ENCODE measurements at regions not wholly inside any gene's neighbourhood (a gene's known extent, or its start where the extent isn't known, plus 50 kb on each side); places are given as distances from the start of the nearest gene placed in this dataset.

DNA sequence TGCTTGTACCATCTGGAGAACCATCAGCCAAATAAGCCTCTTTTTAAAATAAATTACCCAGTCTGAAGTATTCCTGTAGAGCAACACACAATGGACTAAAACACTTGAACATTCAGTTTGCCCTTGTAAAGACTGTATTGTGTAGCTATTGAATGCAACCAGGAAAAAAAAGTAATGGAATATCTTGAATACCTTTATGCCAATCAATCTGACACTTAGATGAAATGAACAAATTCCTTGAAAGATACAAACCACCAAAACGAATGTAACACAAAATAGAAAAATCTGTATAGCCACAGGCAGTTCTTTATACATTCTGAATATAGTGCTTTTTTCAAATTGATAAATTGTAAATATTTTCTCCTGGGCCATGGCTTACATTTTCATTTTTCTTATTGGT lies 63.3 kb upstream of the KCNJ16 start:
- no peak overlapping the region for H3K9ac ChIP-seq (ENCODE audit: insufficient read length)
- DNase-seq (ENCODE audit: low read depth, low spot score) = no peak
- no peak overlapping the region for H3K4me3 ChIP-seq
- no peaks in the 10 kb centered on the region for H3K9me3 ChIP-seq (ENCODE audit: low read depth, low read length)
- TF ChIP-seq FOXP2 (optimal IDR thresholded peaks at IDR 0.05; ENCODE audit: control extremely low read depth, extremely low read length, insufficient read depth) = no peak
- no peak for TF ChIP-seq EZH2 (IDR thresholded peaks at IDR 0.05)
- TF ChIP-seq POLR2AphosphoS5 (IDR thresholded peaks at IDR 0.05; ENCODE audit: borderline replicate concordance, low read depth, low read length) = no peak
- no peak overlapping the region for H3K27ac ChIP-seq
- no peaks in the 10 kb centered on the region for H3K36me3 ChIP-seq (ENCODE audit: insufficient read depth, low read length)

DNA sequence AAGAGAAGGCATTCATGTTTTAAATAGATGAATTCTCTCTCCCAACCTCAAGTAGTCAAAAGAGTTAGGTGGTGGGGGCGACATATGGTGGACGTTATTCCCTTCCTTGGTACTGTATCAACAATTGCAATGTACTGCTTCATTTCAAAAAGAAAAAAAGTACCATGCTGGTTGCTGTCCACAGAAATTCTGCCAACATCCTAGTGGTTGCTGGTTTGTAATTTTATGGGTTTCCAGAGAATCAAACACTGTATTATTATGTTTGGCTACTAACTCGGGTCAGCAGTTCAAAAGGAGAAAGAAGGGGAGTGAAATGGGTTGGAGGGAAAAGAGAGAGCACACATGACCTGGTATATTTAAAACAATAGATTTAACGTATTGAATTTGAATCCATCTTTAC lies 61.1 kb upstream of the KCNJ16 start:
- DNase-seq (ENCODE audit: low read depth, low spot score) = no peak
- H3K4me3 ChIP-seq = no peak overlapping the region
- TF ChIP-seq FOXP2 (optimal IDR thresholded peaks at IDR 0.05; ENCODE audit: control extremely low read depth, extremely low read length, insufficient read depth) = no peak
- no peaks in the 10 kb centered on the region for H3K36me3 ChIP-seq (ENCODE audit: insufficient read depth, low read length)
- no peak overlapping the region for H3K9ac ChIP-seq (ENCODE audit: insufficient read length)
- no peak overlapping the region for H3K27ac ChIP-seq
- no peaks in the 10 kb centered on the region for H3K9me3 ChIP-seq (ENCODE audit: low read depth, low read length)

DNA sequence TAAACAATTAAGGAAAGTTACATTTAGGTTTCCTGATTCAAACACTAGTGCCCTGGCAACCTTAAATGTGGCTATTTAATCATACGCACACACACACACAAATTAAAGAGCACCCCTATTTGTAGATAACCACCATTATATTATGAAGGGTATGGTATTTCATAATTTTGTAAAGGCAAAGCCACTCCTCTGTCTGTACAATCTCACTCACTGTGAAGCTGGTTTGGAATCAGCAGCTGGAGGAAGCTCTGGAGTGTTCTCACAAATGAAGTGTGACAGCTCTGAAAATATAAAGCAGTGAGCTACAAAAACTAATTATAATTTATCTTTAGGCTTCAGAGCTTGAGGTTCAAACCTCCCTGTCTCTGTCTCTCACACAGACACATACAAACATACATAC lies 57.9 kb upstream of the KCNJ16 start:
- no peaks in the 10 kb centered on the region for H3K9me3 ChIP-seq (ENCODE audit: low read depth, low read length)
- no peak for DNase-seq (ENCODE audit: low read depth, low spot score)
- no peak overlapping the region for H3K9ac ChIP-seq (ENCODE audit: insufficient read length)
- H3K27ac ChIP-seq = no peak overlapping the region
- no peak for TF ChIP-seq POLR2AphosphoS5 (IDR thresholded peaks at IDR 0.05; ENCODE audit: borderline replicate concordance, low read depth, low read length)
- TF ChIP-seq FOXP2 (optimal IDR thresholded peaks at IDR 0.05; ENCODE audit: control extremely low read depth, extremely low read length, insufficient read depth) = no peak
- TF ChIP-seq EZH2 (IDR thresholded peaks at IDR 0.05) = no peak
- no peaks in the 10 kb centered on the region for H3K36me3 ChIP-seq (ENCODE audit: insufficient read depth, low read length)
- H3K4me3 ChIP-seq = no peak overlapping the region

DNA sequence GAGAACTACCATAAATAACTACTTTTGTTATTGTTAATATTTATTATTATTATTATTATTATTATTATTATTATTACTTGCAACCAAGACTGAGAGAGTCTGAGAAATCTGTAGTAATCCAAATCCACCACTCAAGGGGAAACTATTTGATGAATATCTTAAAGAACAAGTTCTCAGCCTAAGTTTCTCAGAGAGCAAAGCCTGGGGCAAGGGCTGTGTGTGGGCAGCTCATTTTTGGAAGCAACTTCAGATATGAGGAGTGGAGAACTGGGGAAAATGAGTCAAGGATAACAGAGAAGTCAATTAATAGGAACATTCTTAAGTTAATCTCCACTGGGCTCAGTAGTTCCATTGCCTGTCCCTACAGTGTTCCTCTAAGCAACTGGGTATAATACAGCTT lies 57.1 kb upstream of the KCNJ16 start:
- Histone ChIP-seq H3K9ac (ENCODE audit: insufficient read length) (no peak overlapping the region), H3K9me3 (ENCODE audit: low read depth, low read length) (no peaks in the 10 kb centered on the region), H3K4me3 (no peak overlapping the region), H3K36me3 (ENCODE audit: insufficient read depth, low read length) (no peaks in the 10 kb centered on the region), H3K27ac (no peak overlapping the region)
- TF ChIP-seq EZH2 (IDR thresholded peaks at IDR 0.05) (no peak), FOXP2 (optimal IDR thresholded peaks at IDR 0.05; ENCODE audit: control extremely low read depth, extremely low read length, insufficient read depth) (no peak), POLR2AphosphoS5 (IDR thresholded peaks at IDR 0.05; ENCODE audit: borderline replicate concordance, low read depth, low read length) (no peak)
- DNase-seq (ENCODE audit: low read depth, low spot score) = no peak

DNA sequence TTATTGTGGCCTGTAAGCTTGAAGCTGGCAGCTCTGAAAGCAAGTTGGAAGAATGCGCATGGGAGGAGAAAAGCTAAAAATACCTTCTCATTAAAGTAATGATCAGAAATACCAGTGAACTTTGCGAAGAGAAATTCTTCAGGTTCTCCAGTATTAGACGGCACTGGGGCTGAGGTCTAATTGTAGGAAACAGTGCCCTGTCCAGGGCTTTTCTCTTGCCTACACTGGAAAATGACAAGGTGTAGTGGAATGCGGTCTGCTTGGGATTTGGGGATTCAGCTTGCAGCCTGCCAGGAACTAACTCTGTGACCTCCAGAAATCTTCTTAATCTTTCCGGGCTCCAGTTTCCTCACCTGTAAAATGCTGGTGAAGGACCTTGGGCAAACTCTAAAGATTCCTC lies 53.3 kb upstream of the KCNJ16 start:
- no peak overlapping the region for H3K4me3 ChIP-seq

DNA sequence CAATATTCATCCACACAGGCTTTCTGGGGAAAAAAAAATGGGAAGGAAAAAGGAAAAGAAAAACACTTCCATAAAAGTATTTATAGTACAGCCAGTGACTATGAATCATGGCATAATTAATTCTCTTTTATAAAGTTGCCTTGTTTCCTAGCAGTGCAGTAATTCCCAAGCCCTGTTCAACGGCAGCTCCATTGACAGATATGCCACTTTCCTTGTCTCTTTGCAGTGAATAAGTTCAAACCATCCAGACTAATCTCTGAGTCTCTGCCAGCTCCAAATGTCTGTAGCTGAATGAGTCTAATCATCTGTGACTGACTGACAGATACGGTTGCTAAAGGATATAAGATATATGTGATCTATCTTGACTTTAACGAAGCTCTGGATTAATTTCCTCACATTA lies 52.9 kb upstream of the KCNJ16 start:
- no peak for DNase-seq (ENCODE audit: low read depth, low spot score)
- no peak overlapping the region for H3K9ac ChIP-seq (ENCODE audit: insufficient read length)
- H3K9me3 ChIP-seq (ENCODE audit: low read depth, low read length) = no peaks in the 10 kb centered on the region
- no peak overlapping the region for H3K27ac ChIP-seq
- H3K36me3 ChIP-seq (ENCODE audit: insufficient read depth, low read length) = no peaks in the 10 kb centered on the region
- H3K4me3 ChIP-seq = no peak overlapping the region
- TF ChIP-seq EZH2 (IDR thresholded peaks at IDR 0.05) (no peak), POLR2AphosphoS5 (IDR thresholded peaks at IDR 0.05; ENCODE audit: borderline replicate concordance, low read depth, low read length) (no peak), FOXP2 (optimal IDR thresholded peaks at IDR 0.05; ENCODE audit: control extremely low read depth, extremely low read length, insufficient read depth) (no peak)

More for the DNA sequence above, 53.3 kb upstream of the KCNJ16 start:
- Histone ChIP-seq H3K27ac (no peak overlapping the region), H3K9me3 (ENCODE audit: low read depth, low read length) (no peaks in the 10 kb centered on the region), H3K9ac (ENCODE audit: insufficient read length) (no peak overlapping the region), H3K36me3 (ENCODE audit: insufficient read depth, low read length) (no peaks in the 10 kb centered on the region)
- no peak for TF ChIP-seq EZH2 (IDR thresholded peaks at IDR 0.05)
- TF ChIP-seq FOXP2 (optimal IDR thresholded peaks at IDR 0.05; ENCODE audit: control extremely low read depth, extremely low read length, insufficient read depth) = no peak
- TF ChIP-seq POLR2AphosphoS5 (IDR thresholded peaks at IDR 0.05; ENCODE audit: borderline replicate concordance, low read depth, low read length) = no peak
- no peak for DNase-seq (ENCODE audit: low read depth, low spot score)

DNA sequence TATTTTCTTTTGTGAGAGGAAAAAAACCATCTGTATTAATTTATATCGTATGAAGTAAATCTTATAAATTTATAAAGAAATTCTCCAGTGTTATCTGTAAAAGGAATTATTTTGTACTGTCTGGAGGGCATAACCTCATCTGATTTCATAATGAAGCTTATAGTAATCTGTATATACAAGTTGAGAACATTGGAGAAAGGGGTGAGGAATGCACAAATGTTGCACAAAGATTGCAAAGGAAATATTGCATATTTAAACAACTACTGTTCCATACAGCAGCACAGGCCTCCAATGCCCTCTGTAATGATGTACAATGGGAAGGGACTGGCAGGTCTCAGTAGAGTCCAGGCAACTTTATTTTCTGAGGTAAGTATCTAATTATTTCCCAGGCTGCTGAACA lies 50.8 kb upstream of the KCNJ16 start:
- TF ChIP-seq FOXP2 (optimal IDR thresholded peaks at IDR 0.05; ENCODE audit: control extremely low read depth, extremely low read length, insufficient read depth) (no peak), POLR2AphosphoS5 (IDR thresholded peaks at IDR 0.05; ENCODE audit: borderline replicate concordance, low read depth, low read length) (no peak), EZH2 (IDR thresholded peaks at IDR 0.05) (no peak)
- H3K36me3 ChIP-seq (ENCODE audit: insufficient read depth, low read length) = no peaks in the 10 kb centered on the region
- no peak overlapping the region for H3K27ac ChIP-seq
- no peak overlapping the region for H3K9ac ChIP-seq (ENCODE audit: insufficient read length)
- no peak for DNase-seq (ENCODE audit: low read depth, low spot score)
- H3K4me3 ChIP-seq = no peak overlapping the region
- H3K9me3 ChIP-seq (ENCODE audit: low read depth, low read length) = no peaks in the 10 kb centered on the region
